Thoracic aorta (tissue), 2 donors: ENCODE measurements at regions not wholly inside any gene's neighbourhood (a gene's known extent, or its start where the extent isn't known, plus 50 kb on each side); places are given as distances from the start of the nearest gene placed in this dataset.

ENCODE experiments used
- ATAC-seq: fragments of 150-250 bp; one replicate; pipeline ENCODE4 v1.8.0; 2017; ENCODE audit warnings: low read depth; ENCODE audit not compliant: insufficient number of reproducible peaks, low FRiP score
- DNase-seq: peaks from one replicate; pipeline ENCODE4 v3.0.0-alpha.2; 2020; ENCODE audit warnings: low spot score
- H3K27ac ChIP-seq, 2 donors: fragments of 200-600 bp; sonication (generic); 1 replicate in 1 of 2; 2 replicates in 1 of 2; pipeline ENCODE4 v1.5.1; 2016; ENCODE audit warnings: mild to moderate bottlenecking in 2 of 2, moderate library complexity in 2 of 2
- H3K27me3 ChIP-seq: fragments of 200-600 bp; sonication (generic); replicated peaks from 2 replicates; pipeline ENCODE4 v1.6.0; 2016; ENCODE audit warnings: mild to moderate bottlenecking; ENCODE audit not compliant: insufficient read depth
- H3K36me3 ChIP-seq: fragments of 200-600 bp; sonication (generic); one replicate; pipeline ENCODE4 v1.5.1; 2016
- H3K4me1 ChIP-seq, 2 donors: fragments of 200-600 bp; sonication (generic); 1 replicate in 1 of 2; 2 replicates in 1 of 2; pipeline versions ENCODE4 v1.5.1 to v1.6.0; 2016; ENCODE audit warnings: low read depth in 2 of 2, mild to moderate bottlenecking in 1 of 2; ENCODE audit not compliant: control insufficient read depth in 1 of 2
- H3K4me3 ChIP-seq: fragments of 200-600 bp; sonication (generic); 2 replicates; pipeline ENCODE4 v1.5.1; 2016; ENCODE audit warnings: mild to moderate bottlenecking
- H3K9me3 ChIP-seq: fragments of 200-600 bp; sonication (generic); 2 replicates; pipeline ENCODE4 v1.5.1; 2016
- TF ChIP-seq, protein P1 (sequence below): fragments of 200-600 bp; sonication (generic); IDR thresholded peaks from one replicate; pipeline ENCODE4 v1.5.1; 2019; ENCODE audit warnings: antibody characterized with exemption

- no peak overlapping the region for H3K27ac ChIP-seq
- H3K36me3 ChIP-seq: no peaks in the 10 kb centered on the region
- H3K27me3 ChIP-seq: no peaks in the 10 kb centered on the region
- DNase-seq (no peak), ATAC-seq (no peak)
- H3K9me3 ChIP-seq: no peaks in the 10 kb centered on the region
- no peaks in the 10 kb centered on the region for H3K4me1 ChIP-seq
- H3K4me3 ChIP-seq: no peak overlapping the region
- TF ChIP-seq, protein P1, sequence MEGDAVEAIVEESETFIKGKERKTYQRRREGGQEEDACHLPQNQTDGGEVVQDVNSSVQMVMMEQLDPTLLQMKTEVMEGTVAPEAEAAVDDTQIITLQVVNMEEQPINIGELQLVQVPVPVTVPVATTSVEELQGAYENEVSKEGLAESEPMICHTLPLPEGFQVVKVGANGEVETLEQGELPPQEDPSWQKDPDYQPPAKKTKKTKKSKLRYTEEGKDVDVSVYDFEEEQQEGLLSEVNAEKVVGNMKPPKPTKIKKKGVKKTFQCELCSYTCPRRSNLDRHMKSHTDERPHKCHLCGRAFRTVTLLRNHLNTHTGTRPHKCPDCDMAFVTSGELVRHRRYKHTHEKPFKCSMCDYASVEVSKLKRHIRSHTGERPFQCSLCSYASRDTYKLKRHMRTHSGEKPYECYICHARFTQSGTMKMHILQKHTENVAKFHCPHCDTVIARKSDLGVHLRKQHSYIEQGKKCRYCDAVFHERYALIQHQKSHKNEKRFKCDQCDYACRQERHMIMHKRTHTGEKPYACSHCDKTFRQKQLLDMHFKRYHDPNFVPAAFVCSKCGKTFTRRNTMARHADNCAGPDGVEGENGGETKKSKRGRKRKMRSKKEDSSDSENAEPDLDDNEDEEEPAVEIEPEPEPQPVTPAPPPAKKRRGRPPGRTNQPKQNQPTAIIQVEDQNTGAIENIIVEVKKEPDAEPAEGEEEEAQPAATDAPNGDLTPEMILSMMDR: no peak
Observed at GRCh38 chr3:193883551-193883950, 252.4 kb upstream of the HES1 start.

GRCh38 chr3:193884027-193884426 is 251.9 kb upstream of the HES1 start:
- Histone ChIP-seq H3K27ac (no peak overlapping the region), H3K9me3 (no peaks in the 10 kb centered on the region), H3K4me3 (no peak overlapping the region), H3K36me3 (no peaks in the 10 kb centered on the region), H3K4me1 (no peaks in the 10 kb centered on the region), H3K27me3 (no peaks in the 10 kb centered on the region)
- ATAC-seq: no peak
- no peak for DNase-seq
- TF ChIP-seq, protein P1: no peak

- ATAC-seq: no peak
- no peak for DNase-seq
- no peak overlapping the region for H3K27ac ChIP-seq
- TF ChIP-seq, protein P1: no peak
- H3K27me3 ChIP-seq: no peaks in the 10 kb centered on the region
- H3K9me3 ChIP-seq: no peaks in the 10 kb centered on the region
- H3K36me3 ChIP-seq: no peaks in the 10 kb centered on the region
- no peak overlapping the region for H3K4me3 ChIP-seq
- H3K4me1 ChIP-seq: no peaks in the 10 kb centered on the region
Observed at GRCh38 chr3:193884652-193885051, 251.3 kb upstream of the HES1 start.

DNA sequence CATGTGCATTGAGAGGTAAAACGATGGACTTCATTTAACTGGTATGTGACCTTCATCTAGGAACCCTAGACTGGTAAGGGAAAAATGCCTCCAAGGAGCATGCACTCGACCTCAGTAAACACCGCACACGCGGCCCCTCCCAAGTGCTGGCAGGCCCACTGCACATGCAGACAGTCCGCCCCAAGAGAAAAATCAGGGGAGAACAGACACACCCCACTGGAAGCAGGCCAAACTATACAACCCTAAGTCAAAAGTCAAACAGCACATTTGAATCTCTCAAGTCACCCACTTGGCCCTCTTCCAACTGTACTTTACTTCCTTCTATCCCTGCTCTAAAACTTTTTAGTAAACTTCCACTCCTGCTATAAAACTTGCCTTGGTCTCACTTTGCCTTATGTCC is 250.1 kb upstream of the HES1 start:
- Histone ChIP-seq H3K27me3 (no peaks in the 10 kb centered on the region), H3K36me3 (no peaks in the 10 kb centered on the region), H3K9me3 (no peaks in the 10 kb centered on the region), H3K27ac (no peak overlapping the region), H3K4me1 (no peaks in the 10 kb centered on the region), H3K4me3 (no peak overlapping the region)
- no peak for ATAC-seq
- no peak for DNase-seq
- TF ChIP-seq, protein P1: no peak

GRCh38 chr3:193890016-193890897 is 245.7 kb upstream of the HES1 start:
- Histone ChIP-seq H3K4me3 (no peak overlapping the region), H3K4me1 (no peaks in the 10 kb centered on the region), H3K9me3 (no peaks in the 10 kb centered on the region), H3K27ac (no peak overlapping the region), H3K27me3 (no peaks in the 10 kb centered on the region), H3K36me3 (no peaks in the 10 kb centered on the region)
- DNase-seq: no peak
- ATAC-seq: no peak
- TF ChIP-seq, protein P1: no peak
